ENCODE measurements at regions not wholly inside any gene's neighbourhood (a gene's known extent, or its start where the extent isn't known, plus 50 kb on each side); places are given as distances from the start of the nearest gene placed in this dataset.

- no peak for DNase-seq (ENCODE audit: extremely low read depth, low read depth)
Observed at GRCh38 chr12:107537464-107538119, 148.0 kb upstream of the PWP1 start.

- DNase-seq (ENCODE audit: extremely low read depth, low read depth), result no peak
Observed at GRCh38 chr12:107539196-107539939, 146.2 kb upstream of the PWP1 start.

GRCh38 chr12:107541001-107541705, 144.4 kb upstream of the PWP1 start:
- no peak for DNase-seq (ENCODE audit: extremely low read depth, low read depth)

- no peak for DNase-seq (ENCODE audit: extremely low read depth, low read depth)
Observed at GRCh38 chr12:107543416-107543815, 142.2 kb upstream of the PWP1 start.

GRCh38 chr12:107543841-107544240, 141.8 kb upstream of the PWP1 start:
- no peak for DNase-seq (ENCODE audit: extremely low read depth, low read depth)

- no peak for DNase-seq (ENCODE audit: extremely low read depth, low read depth)
Observed at GRCh38 chr12:107544937-107545336, 140.7 kb upstream of the PWP1 start.

GRCh38 chr12:107545737-107546353, 139.8 kb upstream of the PWP1 start:
- DNase-seq (ENCODE audit: extremely low read depth, low read depth), result no peak

GRCh38 chr12:107547389-107547788, 138.2 kb upstream of the PWP1 start:
- DNase-seq (ENCODE audit: extremely low read depth, low read depth), result no peak

- no peak for DNase-seq (ENCODE audit: extremely low read depth, low read depth)
Observed at GRCh38 chr12:107549651-107550480, 135.7 kb upstream of the PWP1 start.

GRCh38 chr12:107551434-107551833, 134.2 kb upstream of the PWP1 start:
- no peak for DNase-seq (ENCODE audit: extremely low read depth, low read depth)

- DNase-seq (ENCODE audit: extremely low read depth, low read depth), result no peak
Observed at GRCh38 chr12:107552263-107552662, 133.3 kb upstream of the PWP1 start.

- no peak for DNase-seq (ENCODE audit: extremely low read depth, low read depth)
Observed at GRCh38 chr12:107553211-107553765, 132.3 kb upstream of the PWP1 start.

GRCh38 chr12:107554941-107555340, 130.7 kb upstream of the PWP1 start:
- no peak for DNase-seq (ENCODE audit: extremely low read depth, low read depth)

GRCh38 chr12:107557026-107557425, 128.6 kb upstream of the PWP1 start:
- no peak for DNase-seq (ENCODE audit: extremely low read depth, low read depth)

- DNase-seq (ENCODE audit: extremely low read depth, low read depth), result no peak
Observed at GRCh38 chr12:107557589-107558100, 128.0 kb upstream of the PWP1 start.

GRCh38 chr12:107558141-107558815, 127.3 kb upstream of the PWP1 start:
- DNase-seq (ENCODE audit: extremely low read depth, low read depth), result no peak

GRCh38 chr12:107558816-107559382, 126.7 kb upstream of the PWP1 start:
- no peak for DNase-seq (ENCODE audit: extremely low read depth, low read depth)

- DNase-seq (ENCODE audit: extremely low read depth, low read depth), result no peak
Observed at GRCh38 chr12:107560165-107560898, 125.3 kb upstream of the PWP1 start.
